ENCODE measurements at regions not wholly inside any gene's neighbourhood (a gene's known extent, or its start where the extent isn't known, plus 50 kb on each side); places are given as distances from the start of the nearest gene placed in this dataset.

GRCh38 chr6:77568570-77568969, 84.3 kb upstream of the MEI4 start:
- ATAC-seq (no peak), DNase-seq (no peak)
- Histone ChIP-seq H3K4me3 (ENCODE audit: low read length) (no peak overlapping the region), H3K79me2 (ENCODE audit: low read length) (no peaks in the 10 kb centered on the region), H3K9me3 (ENCODE audit: low read length) (no peaks in the 10 kb centered on the region), H3K36me3 (ENCODE audit: low read depth, low read length) (no peaks in the 10 kb centered on the region), H3K4me2 (ENCODE audit: low read length) (no peak overlapping the region), H4K20me1 (ENCODE audit: low read length) (no peaks in the 10 kb centered on the region), H3K9me2 (replicated peaks; ENCODE audit: low read length) (no peaks in the 10 kb centered on the region), H2AFZ (ENCODE audit: low read length) (no peak overlapping the region), H3K27ac (ENCODE audit: low read length) (no peak overlapping the region), H3K9ac (ENCODE audit: low read length) (no peak overlapping the region), H3F3A (ENCODE audit: low read length, unreplicated experiment) (no peaks in the 10 kb centered on the region), H3K27me3 (ENCODE audit: low read length) (no peaks in the 10 kb centered on the region), H3K4me1 (ENCODE audit: insufficient read depth, low read length) (no peaks in the 10 kb centered on the region)
- TF ChIP-seq CTCF (conservative IDR thresholded peaks at IDR 0.05; ENCODE audit: low read depth, low read length) (no peak), EZH2phosphoT487 (IDR thresholded peaks at IDR 0.05; ENCODE audit: borderline replicate concordance, low read length) (no peak), EZH2 (IDR thresholded peaks at IDR 0.05; ENCODE audit: low read length, unreplicated experiment) (no peak)
- CTCF ChIA-PET, result no interaction called here
- no TSS peak for BruUV-seq (replicated peaks)
- intact Hi-C loops (cut with micrococcal nuclease), result no loop called here
- POLR2A ChIA-PET (ENCODE audit: unreplicated experiment), result no interaction called here

GRCh38 chr6:77573843-77574242, 79.0 kb upstream of the MEI4 start:
- Histone ChIP-seq H3K9me2 (replicated peaks; ENCODE audit: low read length) (no peaks in the 10 kb centered on the region), H3K9me3 (ENCODE audit: low read length) (no peaks in the 10 kb centered on the region), H3K4me2 (ENCODE audit: low read length) (no peak overlapping the region), H3K27ac (ENCODE audit: low read length) (no peak overlapping the region), H3K4me1 (ENCODE audit: insufficient read depth, low read length) (no peaks in the 10 kb centered on the region), H3K4me3 (ENCODE audit: low read length) (no peak overlapping the region), H3F3A (ENCODE audit: low read length, unreplicated experiment) (no peaks in the 10 kb centered on the region), H3K27me3 (ENCODE audit: low read length) (no peaks in the 10 kb centered on the region), H3K36me3 (ENCODE audit: low read depth, low read length) (no peaks in the 10 kb centered on the region), H3K79me2 (ENCODE audit: low read length) (no peaks in the 10 kb centered on the region), H2AFZ (ENCODE audit: low read length) (no peak overlapping the region), H3K9ac (ENCODE audit: low read length) (no peak overlapping the region), H4K20me1 (ENCODE audit: low read length) (no peaks in the 10 kb centered on the region)
- intact Hi-C loops (cut with micrococcal nuclease), result no loop called here
- ATAC-seq, result no peak
- POLR2A ChIA-PET (ENCODE audit: unreplicated experiment), result no interaction called here
- TF ChIP-seq EZH2phosphoT487 (IDR thresholded peaks at IDR 0.05; ENCODE audit: borderline replicate concordance, low read length) (no peak), CTCF (conservative IDR thresholded peaks at IDR 0.05; ENCODE audit: low read depth, low read length) (no peak), EZH2 (IDR thresholded peaks at IDR 0.05; ENCODE audit: low read length, unreplicated experiment) (no peak)
- BruUV-seq (replicated peaks), result no TSS peak
- CTCF ChIA-PET, result no interaction called here
- DNase-seq, result no peak

GRCh38 chr6:77587963-77588362, 64.9 kb upstream of the MEI4 start:
- Histone ChIP-seq H2AFZ (ENCODE audit: low read length) (no peak overlapping the region), H3K27ac (ENCODE audit: low read length) (no peak overlapping the region), H3K79me2 (ENCODE audit: low read length) (no peaks in the 10 kb centered on the region), H3K9me2 (replicated peaks; ENCODE audit: low read length) (no peaks in the 10 kb centered on the region), H3K9ac (ENCODE audit: low read length) (no peak overlapping the region), H4K20me1 (ENCODE audit: low read length) (no peaks in the 10 kb centered on the region), H3K4me1 (ENCODE audit: insufficient read depth, low read length) (no peaks in the 10 kb centered on the region), H3K9me3 (ENCODE audit: low read length) (no peaks in the 10 kb centered on the region), H3F3A (ENCODE audit: low read length, unreplicated experiment) (no peaks in the 10 kb centered on the region), H3K4me2 (ENCODE audit: low read length) (no peak overlapping the region), H3K36me3 (ENCODE audit: low read depth, low read length) (no peaks in the 10 kb centered on the region), H3K27me3 (ENCODE audit: low read length) (no peaks in the 10 kb centered on the region), H3K4me3 (ENCODE audit: low read length) (no peak overlapping the region)
- DNase-seq (no peak), ATAC-seq (no peak)
- intact Hi-C loops (cut with micrococcal nuclease), result no loop called here
- BruUV-seq (replicated peaks), result no TSS peak
- ChIA-PET POLR2A (ENCODE audit: unreplicated experiment) (no interaction called here), CTCF (no interaction called here)
- TF ChIP-seq EZH2phosphoT487 (IDR thresholded peaks at IDR 0.05; ENCODE audit: borderline replicate concordance, low read length) (no peak), EZH2 (IDR thresholded peaks at IDR 0.05; ENCODE audit: low read length, unreplicated experiment) (no peak), CTCF (conservative IDR thresholded peaks at IDR 0.05; ENCODE audit: low read depth, low read length) (no peak)

All from PC-3 (cell line).